Liver (tissue), 8 donors: ENCODE measurements at regions not wholly inside any gene's neighbourhood (a gene's known extent, or its start where the extent isn't known, plus 50 kb on each side); places are given as distances from the start of the nearest gene placed in this dataset.

Source experiments
- DNase-seq: peaks from one replicate; pipeline ENCODE4 v3.0.0-alpha.2; 2017; ENCODE audit warnings: low spot score
- H3K27ac ChIP-seq, 2 donors: one replicate each; pipeline ENCODE4 v1.7.0; 2013; ENCODE audit warnings: inconsistent platforms in 2 of 2, low read length in 2 of 2, control low read depth in 1 of 2, low read depth in 1 of 2, mild to moderate bottlenecking in 1 of 2
- H3K27me3 ChIP-seq, 4 donors: one replicate each; pipeline versions ENCODE4 v1.6.1 to v1.7.0; 2013; ENCODE audit warnings: low read length in 3 of 4, inconsistent platforms in 1 of 4, mild to moderate bottlenecking in 1 of 4, moderate library complexity in 1 of 4; ENCODE audit not compliant: control insufficient read depth in 4 of 4, insufficient read depth in 4 of 4
- H3K36me3 ChIP-seq, 4 donors: one replicate each; pipeline versions ENCODE4 v1.6.1 to v1.7.0; 2013; ENCODE audit warnings: low read length in 3 of 4, mild to moderate bottlenecking in 3 of 4, low read depth in 1 of 4, moderate library complexity in 1 of 4; ENCODE audit not compliant: control insufficient read depth in 4 of 4, insufficient read depth in 3 of 4
- H3K4me1 ChIP-seq, 4 donors: one replicate each; pipeline versions ENCODE4 v1.6.1 to v1.7.0; 2013; ENCODE audit warnings: low read length in 3 of 4, mild to moderate bottlenecking in 3 of 4, moderate library complexity in 1 of 4; ENCODE audit not compliant: control insufficient read depth in 4 of 4, insufficient read depth in 4 of 4
- H3K4me3 ChIP-seq, 3 donors: one replicate each; pipeline versions ENCODE4 v1.6.1 to v1.7.0; 2013; ENCODE audit warnings: low read length in 3 of 3, control low read depth in 1 of 3, low read depth in 1 of 3, mild to moderate bottlenecking in 1 of 3
- H3K9ac ChIP-seq, 2 donors: one replicate each; pipeline ENCODE4 v1.7.0; 2013; ENCODE audit warnings: low read length in 2 of 2, mild to moderate bottlenecking in 2 of 2, moderate library complexity in 2 of 2, control low read depth in 1 of 2, low read depth in 1 of 2
- H3K9me3 ChIP-seq, 4 donors: one replicate each; pipeline versions ENCODE4 v1.6.1 to v1.7.0; 2013; ENCODE audit warnings: low read length in 3 of 4; ENCODE audit not compliant: control insufficient read depth in 4 of 4
- EGR1 ChIP-seq, 2 donors: IDR thresholded peaks; 2 replicates each; pipeline ENCODE4 v1.6.1; 2016 to 2018; ENCODE audit warnings: antibody characterized with exemption in 2 of 2, low read depth in 2 of 2
- NR2F2 ChIP-seq: IDR thresholded peaks from 2 replicates; pipeline ENCODE4 v1.6.1; 2016; ENCODE audit warnings: antibody characterized with exemption
- RXRA ChIP-seq, 2 donors: IDR thresholded peaks; 2 replicates each; pipeline ENCODE4 v1.6.1; 2017 to 2018; ENCODE audit warnings: antibody characterized with exemption in 2 of 2, mild to moderate bottlenecking in 1 of 2
- WGBS: extraction: QIAGEN DNeasy Blood & Tissue Kit; methylation state at CpG from one replicate; pipeline ENCODE4 v1.1.7; 2013; 5-methylcytosine and 5-hydroxymethylcytosine counted together
- TF ChIP-seq, protein P1 (sequence below): fragments of 150-350 bp; IDR thresholded peaks from 2 replicates; pipeline ENCODE4 v1.5.1; 2017; ENCODE audit warnings: improper control_type of control experiment, low read depth, low read length; ENCODE audit not compliant: missing input control
- TF ChIP-seq, protein P2 (sequence below): IDR thresholded peaks from 2 replicates; pipeline ENCODE4 v1.6.1; 2016; ENCODE audit warnings: antibody characterized with exemption
- donor health status: healthy.
- donor health status: healthy.
- donor health status: healthy.
- donor health status: healthy.
- donor health status: healthy.

DNA sequence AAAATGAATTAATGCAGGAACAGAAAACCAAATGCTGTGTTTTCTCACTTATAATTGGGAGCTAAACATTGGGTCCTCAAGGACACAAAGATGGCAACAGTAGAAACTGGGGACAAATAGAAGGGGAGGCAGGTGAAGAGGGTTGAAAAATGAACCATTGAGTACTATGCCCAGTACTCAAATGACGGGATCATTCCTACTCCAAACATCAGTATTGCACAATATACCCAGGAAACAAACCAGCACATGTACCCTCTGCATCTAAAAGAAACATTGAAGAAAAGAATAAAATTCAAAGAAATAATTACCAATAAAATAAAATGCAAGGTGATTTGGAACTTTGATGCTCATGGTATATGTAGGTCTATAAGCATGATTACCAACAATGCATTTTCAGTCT, 110.8 kb downstream of the LMO3 start:
- TF ChIP-seq, protein P1, sequence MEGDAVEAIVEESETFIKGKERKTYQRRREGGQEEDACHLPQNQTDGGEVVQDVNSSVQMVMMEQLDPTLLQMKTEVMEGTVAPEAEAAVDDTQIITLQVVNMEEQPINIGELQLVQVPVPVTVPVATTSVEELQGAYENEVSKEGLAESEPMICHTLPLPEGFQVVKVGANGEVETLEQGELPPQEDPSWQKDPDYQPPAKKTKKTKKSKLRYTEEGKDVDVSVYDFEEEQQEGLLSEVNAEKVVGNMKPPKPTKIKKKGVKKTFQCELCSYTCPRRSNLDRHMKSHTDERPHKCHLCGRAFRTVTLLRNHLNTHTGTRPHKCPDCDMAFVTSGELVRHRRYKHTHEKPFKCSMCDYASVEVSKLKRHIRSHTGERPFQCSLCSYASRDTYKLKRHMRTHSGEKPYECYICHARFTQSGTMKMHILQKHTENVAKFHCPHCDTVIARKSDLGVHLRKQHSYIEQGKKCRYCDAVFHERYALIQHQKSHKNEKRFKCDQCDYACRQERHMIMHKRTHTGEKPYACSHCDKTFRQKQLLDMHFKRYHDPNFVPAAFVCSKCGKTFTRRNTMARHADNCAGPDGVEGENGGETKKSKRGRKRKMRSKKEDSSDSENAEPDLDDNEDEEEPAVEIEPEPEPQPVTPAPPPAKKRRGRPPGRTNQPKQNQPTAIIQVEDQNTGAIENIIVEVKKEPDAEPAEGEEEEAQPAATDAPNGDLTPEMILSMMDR = no peak
- TF ChIP-seq RXRA (IDR thresholded peaks at IDR 0.05) (no peak), NR2F2 (no peak), EGR1 (IDR thresholded peaks at IDR 0.05; ENCODE audit: low read depth in 2 of 2) (no peak)
- TF ChIP-seq, protein P2, sequence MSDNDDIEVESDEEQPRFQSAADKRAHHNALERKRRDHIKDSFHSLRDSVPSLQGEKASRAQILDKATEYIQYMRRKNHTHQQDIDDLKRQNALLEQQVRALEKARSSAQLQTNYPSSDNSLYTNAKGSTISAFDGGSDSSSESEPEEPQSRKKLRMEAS = no peak
- DNase-seq = no peak
- H3K36me3 ChIP-seq = no peaks in the 10 kb centered on the region
- no peak overlapping the region for H3K9ac ChIP-seq
- WGBS = 55% methylated on average over 1 of the region's 1 CpG
- H3K9me3 ChIP-seq = no peaks in the 10 kb centered on the region
- H3K4me3 ChIP-seq = no peak overlapping the region
- no peaks in the 10 kb centered on the region for H3K27me3 ChIP-seq
- no peak overlapping the region for H3K27ac ChIP-seq
- H3K4me1 ChIP-seq = peaks cover 3 to 14% (median 9%) of the 10 kb centered on the region in 4 donors
